Lung (tissue), 11 donors: ENCODE measurements at regions not wholly inside any gene's neighbourhood (a gene's known extent, or its start where the extent isn't known, plus 50 kb on each side); places are given as distances from the start of the nearest gene placed in this dataset.

Experiments
- ATAC-seq: fragments of 200-7000 bp; cut with Tn5 transposase; one replicate; pipeline ENCODE4 v1.9.1; 2020; ENCODE audit warnings: moderate number of reproducible peaks; ENCODE audit not compliant: insufficient read depth, low FRiP score
- DNase-seq, 3 donors: peaks; one replicate each; pipeline ENCODE4 v3.0.0-alpha.2; 2013 to 2017
- H3K27ac ChIP-seq, 2 donors: one replicate each; pipeline ENCODE4 v1.5.1; 2013; ENCODE audit warnings: mild to moderate bottlenecking in 2 of 2, moderate library complexity in 2 of 2, control low read depth in 1 of 2, inconsistent platforms in 1 of 2, low read depth in 1 of 2, low read length in 1 of 2
- H3K27me3 ChIP-seq, 3 donors: one replicate each; pipeline ENCODE4 v1.5.1; 2013; ENCODE audit warnings: low read length in 2 of 3; ENCODE audit not compliant: control insufficient read depth in 3 of 3, insufficient read depth in 3 of 3
- H3K36me3 ChIP-seq, 4 donors: one replicate each; pipeline ENCODE4 v1.5.1; 2013; ENCODE audit warnings: low read length in 4 of 4, mild to moderate bottlenecking in 1 of 4, moderate library complexity in 1 of 4; ENCODE audit not compliant: control insufficient read depth in 4 of 4, insufficient read depth in 4 of 4
- H3K4me1 ChIP-seq, 5 donors: one replicate each; pipeline ENCODE4 v1.5.1; 2013; ENCODE audit warnings: low read length in 5 of 5, mild to moderate bottlenecking in 2 of 5, moderate library complexity in 1 of 5; ENCODE audit not compliant: control insufficient read depth in 5 of 5, insufficient read depth in 5 of 5
- H3K4me3 ChIP-seq: one replicate; pipeline ENCODE4 v1.5.1; 2013; ENCODE audit warnings: mild to moderate bottlenecking, control low read depth, moderate library complexity
- H3K9ac ChIP-seq, 2 donors: one replicate each; pipeline ENCODE4 v1.5.1; 2013; ENCODE audit warnings: low read length in 2 of 2, control low read depth in 1 of 2; ENCODE audit not compliant: insufficient read depth in 1 of 2
- H3K9me3 ChIP-seq, 4 donors: one replicate each; pipeline ENCODE4 v1.5.1; 2013; ENCODE audit warnings: low read length in 3 of 4, mild to moderate bottlenecking in 1 of 4, moderate library complexity in 1 of 4; ENCODE audit not compliant: control insufficient read depth in 4 of 4, insufficient read depth in 3 of 4
- WGBS, 2 donors: extraction: QIAGEN DNeasy Blood & Tissue Kit; methylation state at CpG; one replicate each; pipeline ENCODE4 v1.1.7; 2013; 5-methylcytosine and 5-hydroxymethylcytosine counted together
- TF ChIP-seq, protein P1 (sequence below): IDR thresholded peaks from 2 replicates; pipeline ENCODE4 v1.5.1; 2012; ENCODE audit warnings: mild to moderate bottlenecking; ENCODE audit errors: control extremely low read depth, extremely low read depth
- donor health status: control.
- donor health status: control.
- donor health status: Bipolar disorder and iron deficiency.
- donor health status: healthy.
- donor health status: DM: yes; HTN: yes; CAD: no.

DNA sequence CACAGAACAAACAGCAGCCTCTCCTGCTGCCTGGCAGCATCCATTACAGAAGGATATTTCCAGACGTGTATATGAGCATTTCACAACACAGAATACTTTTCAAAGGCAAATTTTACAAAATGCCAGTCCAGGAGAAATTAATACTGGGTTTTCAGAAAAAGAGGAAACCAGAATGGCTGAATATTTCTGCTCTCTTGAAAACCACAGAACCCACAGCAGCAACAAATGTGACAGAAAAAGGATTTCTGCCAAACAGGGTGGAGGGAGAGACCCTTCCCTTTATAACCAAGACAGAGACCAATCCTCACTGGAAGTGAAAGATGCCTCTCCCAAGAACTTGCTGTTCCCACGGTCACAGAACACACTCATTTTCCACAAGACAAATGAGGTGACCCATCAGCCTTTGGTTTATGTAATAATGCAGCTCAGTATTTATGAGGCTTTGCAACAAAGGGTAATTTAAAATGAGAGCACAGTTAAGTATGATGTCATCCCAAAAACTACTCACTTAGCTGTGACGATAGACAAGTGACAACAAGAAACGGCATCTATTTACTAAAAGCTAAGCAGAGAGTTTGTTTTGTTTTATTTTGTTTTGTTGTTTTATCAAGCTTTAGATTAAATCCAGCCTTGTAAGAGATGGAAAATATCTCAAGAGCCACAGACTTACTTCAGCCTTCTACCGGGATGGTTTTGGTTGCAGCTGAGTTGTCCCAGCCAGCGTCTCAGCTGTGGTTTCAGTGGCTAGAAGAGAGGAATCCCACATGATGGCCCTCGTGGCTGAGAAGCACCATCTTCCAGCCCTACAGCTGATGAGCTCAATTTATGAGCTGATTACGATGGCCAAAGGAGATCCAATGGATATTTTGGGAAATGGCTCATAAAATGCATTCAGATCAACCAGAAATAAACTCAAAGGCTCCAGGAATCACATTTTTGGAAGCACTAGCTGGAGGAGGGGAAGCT, 249.3 kb upstream of the AGAP1 start:
- ATAC-seq (no peak), DNase-seq (peak; percentile 33 to 80 (median 79))
- TF ChIP-seq, protein P1, sequence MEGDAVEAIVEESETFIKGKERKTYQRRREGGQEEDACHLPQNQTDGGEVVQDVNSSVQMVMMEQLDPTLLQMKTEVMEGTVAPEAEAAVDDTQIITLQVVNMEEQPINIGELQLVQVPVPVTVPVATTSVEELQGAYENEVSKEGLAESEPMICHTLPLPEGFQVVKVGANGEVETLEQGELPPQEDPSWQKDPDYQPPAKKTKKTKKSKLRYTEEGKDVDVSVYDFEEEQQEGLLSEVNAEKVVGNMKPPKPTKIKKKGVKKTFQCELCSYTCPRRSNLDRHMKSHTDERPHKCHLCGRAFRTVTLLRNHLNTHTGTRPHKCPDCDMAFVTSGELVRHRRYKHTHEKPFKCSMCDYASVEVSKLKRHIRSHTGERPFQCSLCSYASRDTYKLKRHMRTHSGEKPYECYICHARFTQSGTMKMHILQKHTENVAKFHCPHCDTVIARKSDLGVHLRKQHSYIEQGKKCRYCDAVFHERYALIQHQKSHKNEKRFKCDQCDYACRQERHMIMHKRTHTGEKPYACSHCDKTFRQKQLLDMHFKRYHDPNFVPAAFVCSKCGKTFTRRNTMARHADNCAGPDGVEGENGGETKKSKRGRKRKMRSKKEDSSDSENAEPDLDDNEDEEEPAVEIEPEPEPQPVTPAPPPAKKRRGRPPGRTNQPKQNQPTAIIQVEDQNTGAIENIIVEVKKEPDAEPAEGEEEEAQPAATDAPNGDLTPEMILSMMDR: no peak
- no peak overlapping the region for H3K27ac ChIP-seq
- peaks cover 0 to 3% (median 0%) of the 10 kb centered on the region in 4 donors for H3K9me3 ChIP-seq
- no peak overlapping the region for H3K4me3 ChIP-seq
- H3K36me3 ChIP-seq: no peaks in the 10 kb centered on the region
- peaks cover 0 to 17% (median 2%) of the 10 kb centered on the region in 5 donors for H3K4me1 ChIP-seq
- H3K9ac ChIP-seq: no peak overlapping the region
- H3K27me3 ChIP-seq: no peaks in the 10 kb centered on the region
- 38 to 49% methylated on average over 8 of the region's 8 CpGs for WGBS, 2 donors

DNA sequence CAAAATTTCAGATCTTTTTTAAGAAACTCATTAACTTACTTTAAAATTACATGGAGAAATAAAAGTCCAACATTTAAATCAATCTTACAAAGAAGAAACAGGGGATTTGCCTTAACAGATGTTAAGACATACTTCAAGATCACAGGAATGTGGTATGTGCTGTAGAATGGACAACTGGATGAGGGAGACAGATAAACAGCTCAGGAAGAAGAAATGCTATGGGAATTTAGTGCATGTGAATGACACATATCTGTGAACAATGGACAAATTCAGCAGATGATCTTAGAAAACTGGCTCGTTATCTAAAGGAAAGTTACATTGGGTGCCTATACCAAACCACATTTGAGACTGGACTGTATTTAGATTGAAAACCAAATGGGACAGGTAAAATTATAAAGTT, 246.8 kb upstream of the AGAP1 start:
- no peaks in the 10 kb centered on the region for H3K36me3 ChIP-seq
- TF ChIP-seq, protein P1: no peak
- DNase-seq: no peak
- 92% methylated on average over 1 of the region's 1 CpG for WGBS, 2 donors
- H3K9ac ChIP-seq: no peak overlapping the region
- H3K9me3 ChIP-seq: peaks cover 0 to 3% (median 0%) of the 10 kb centered on the region in 4 donors
- no peaks in the 10 kb centered on the region for H3K27me3 ChIP-seq
- peaks cover 0 to 13% (median 0%) of the 10 kb centered on the region in 5 donors for H3K4me1 ChIP-seq
- H3K4me3 ChIP-seq: no peak overlapping the region
- H3K27ac ChIP-seq: no peak overlapping the region
- no peak for ATAC-seq

- Histone ChIP-seq H3K4me3 (no peak overlapping the region), H3K4me1 (no peaks in the 10 kb centered on the region), H3K27ac (no peak overlapping the region), H3K9ac (no peak overlapping the region), H3K9me3 (no peaks in the 10 kb centered on the region), H3K36me3 (no peaks in the 10 kb centered on the region), H3K27me3 (peaks cover 0 to 3% (median 0%) of the 10 kb centered on the region in 3 donors)
- WGBS, 2 donors: 22 to 28% methylated on average over 5 of the region's 5 CpGs
- ATAC-seq (no peak), DNase-seq (peak; percentile 26 to 44 (median 36))
- TF ChIP-seq, protein P1: no peak
Measured at GRCh38 chr2:235255693-235256092, 238.2 kb upstream of the AGAP1 start.
